ENCODE measurements at regions not wholly inside any gene's neighbourhood (a gene's known extent, or its start where the extent isn't known, plus 50 kb on each side); places are given as distances from the start of the nearest gene placed in this dataset.

- TF ChIP-seq CTCF (IDR thresholded peaks at IDR 0.05; ENCODE audit: low read length): no peak
- TF ChIP-seq EZH2phosphoT487 (IDR thresholded peaks at IDR 0.05; ENCODE audit: low read length): no peak
Observed at GRCh38 chr1:192435704-192436103, 118.9 kb downstream of the RGS21 start.

All from MM.1S (cell line).